Vagina (tissue), 2 donors: ENCODE measurements at regions not wholly inside any gene's neighbourhood (a gene's known extent, or its start where the extent isn't known, plus 50 kb on each side); places are given as distances from the start of the nearest gene placed in this dataset.

ENCODE experiments used
- POLR2A ChIP-seq, 2 donors: fragments of 450-650 bp; IDR thresholded peaks; one replicate each; pipeline ENCODE4 v1.6.1; 2017; ENCODE audit warnings: antibody characterized with exemption in 2 of 2, mild to moderate bottlenecking in 2 of 2, moderate library complexity in 2 of 2
- POLR2AphosphoS5 ChIP-seq, 2 donors: sonication (generic); formaldehyde crosslinking; IDR thresholded peaks; one replicate each; pipeline ENCODE4 v1.9.0; 2017; ENCODE audit warnings: antibody characterized with exemption in 2 of 2, mild to moderate bottlenecking in 2 of 2, low read depth in 1 of 2; ENCODE audit not compliant: insufficient read depth in 1 of 2
- TF ChIP-seq, protein P1 (sequence below), 3 experiments: fragments of 450-650 bp in 2 of 3; fragments of 200-600 bp in 1 of 3; sonication (generic) in 1 of 3; IDR thresholded peaks; one replicate each; pipeline ENCODE4 v1.5.1; 2017 to 2019; ENCODE audit warnings: antibody characterized with exemption in 3 of 3, mild to moderate bottlenecking in 2 of 3, moderate library complexity in 2 of 3

DNA sequence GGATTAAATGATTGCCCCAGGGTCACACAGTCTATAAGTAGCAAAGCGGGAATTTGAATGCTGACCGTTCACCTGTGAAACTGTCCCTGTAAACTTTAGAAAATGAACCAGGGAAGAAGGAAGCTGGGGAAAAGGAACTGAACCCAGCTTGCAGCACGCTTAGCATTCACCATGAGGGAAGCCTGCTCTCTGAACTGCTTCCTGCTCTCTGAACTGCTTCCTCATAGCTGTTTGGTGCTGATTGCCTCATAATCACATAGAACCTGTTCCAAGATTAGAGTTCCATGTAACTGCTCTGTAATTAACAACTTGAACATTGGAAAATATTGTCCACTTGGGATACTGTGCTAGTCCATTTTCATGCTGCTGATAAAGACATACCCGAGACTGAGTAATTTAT is 1504.8 kb upstream of the TMEM132C start:
- TF ChIP-seq POLR2A (IDR thresholded peaks at IDR 0.05) (no peak), POLR2AphosphoS5 (IDR thresholded peaks at IDR 0.05; ENCODE audit: insufficient read depth in 1 of 2, low read depth in 1 of 2) (no peak)
- TF ChIP-seq, protein P1, sequence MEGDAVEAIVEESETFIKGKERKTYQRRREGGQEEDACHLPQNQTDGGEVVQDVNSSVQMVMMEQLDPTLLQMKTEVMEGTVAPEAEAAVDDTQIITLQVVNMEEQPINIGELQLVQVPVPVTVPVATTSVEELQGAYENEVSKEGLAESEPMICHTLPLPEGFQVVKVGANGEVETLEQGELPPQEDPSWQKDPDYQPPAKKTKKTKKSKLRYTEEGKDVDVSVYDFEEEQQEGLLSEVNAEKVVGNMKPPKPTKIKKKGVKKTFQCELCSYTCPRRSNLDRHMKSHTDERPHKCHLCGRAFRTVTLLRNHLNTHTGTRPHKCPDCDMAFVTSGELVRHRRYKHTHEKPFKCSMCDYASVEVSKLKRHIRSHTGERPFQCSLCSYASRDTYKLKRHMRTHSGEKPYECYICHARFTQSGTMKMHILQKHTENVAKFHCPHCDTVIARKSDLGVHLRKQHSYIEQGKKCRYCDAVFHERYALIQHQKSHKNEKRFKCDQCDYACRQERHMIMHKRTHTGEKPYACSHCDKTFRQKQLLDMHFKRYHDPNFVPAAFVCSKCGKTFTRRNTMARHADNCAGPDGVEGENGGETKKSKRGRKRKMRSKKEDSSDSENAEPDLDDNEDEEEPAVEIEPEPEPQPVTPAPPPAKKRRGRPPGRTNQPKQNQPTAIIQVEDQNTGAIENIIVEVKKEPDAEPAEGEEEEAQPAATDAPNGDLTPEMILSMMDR (IDR thresholded peaks at IDR 0.05), result no peak
